DMS153 treated with DMSO at 0.1 percent for 48 hours (cell line): ENCODE measurements at regions not wholly inside any gene's neighbourhood (a gene's known extent, or its start where the extent isn't known, plus 50 kb on each side); places are given as distances from the start of the nearest gene placed in this dataset.
"Not testable (repeated sequence)": the region's sequence is repeated elsewhere in the genome, so short reads cannot be mapped to it uniquely, and the experiment has no call there.

ENCODE experiments used
- DNase-seq: peaks from one replicate; lab custom pipeline; 2025; ENCODE audit not compliant: unreplicated experiment; lab: John Stamatoyannopoulos, UW

DNA sequence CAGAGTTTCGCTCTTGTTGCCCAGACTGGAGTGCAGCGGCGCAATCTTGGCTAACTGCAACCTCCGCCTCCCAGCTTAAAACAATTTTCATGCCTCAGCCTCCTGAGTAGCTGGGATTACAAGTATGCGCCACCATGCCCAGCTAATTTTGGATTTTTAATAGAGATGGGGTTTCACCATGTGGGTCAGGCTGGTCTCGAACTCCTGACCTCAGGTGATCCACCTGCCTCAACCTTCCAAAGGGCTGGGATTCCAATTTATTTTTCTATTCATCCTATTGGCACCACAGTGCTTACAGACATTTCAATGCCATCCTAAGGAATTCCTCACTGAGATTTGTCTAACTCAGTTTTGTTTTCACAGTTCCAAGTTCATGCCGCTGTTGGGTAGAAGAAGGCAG, 98.3 kb upstream of the EGLN3 start:
- not testable (repeated sequence) for DNase-seq

DNA sequence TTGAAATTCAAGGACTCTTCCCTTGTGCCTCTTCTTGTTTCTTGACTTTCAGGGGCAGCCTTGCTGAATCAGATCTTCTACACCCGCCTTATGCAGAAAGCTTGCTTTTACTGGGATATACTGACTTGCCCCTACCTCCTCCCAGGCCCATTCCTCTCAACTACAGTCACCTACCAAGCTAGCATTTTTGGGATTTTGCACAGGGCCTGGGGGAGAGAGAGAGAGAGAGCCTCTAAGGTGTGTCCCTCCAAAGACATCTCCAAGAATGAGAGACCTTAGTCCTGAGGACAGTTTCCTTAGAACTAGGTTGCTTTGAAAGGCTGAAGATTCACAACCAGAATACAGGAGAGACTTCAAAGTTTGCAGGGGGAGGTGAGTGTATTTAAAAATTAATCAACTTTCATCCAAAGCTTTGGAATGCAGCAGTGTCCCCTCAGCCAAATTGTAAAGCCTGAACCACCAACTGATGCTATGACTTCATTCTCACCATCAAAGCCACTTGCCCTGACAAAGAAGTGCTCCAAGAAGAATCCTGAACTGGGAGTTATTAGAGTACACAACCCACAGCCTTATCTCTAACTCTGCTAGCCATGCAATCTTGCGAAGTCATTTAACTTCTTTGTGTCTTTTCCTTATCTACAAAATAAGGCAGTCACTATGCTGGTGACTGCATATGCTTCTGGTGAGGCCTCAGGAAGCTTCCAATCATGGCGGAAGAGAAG, 96.1 kb upstream of the EGLN3 start:
- DNase-seq = no peak

DNA sequence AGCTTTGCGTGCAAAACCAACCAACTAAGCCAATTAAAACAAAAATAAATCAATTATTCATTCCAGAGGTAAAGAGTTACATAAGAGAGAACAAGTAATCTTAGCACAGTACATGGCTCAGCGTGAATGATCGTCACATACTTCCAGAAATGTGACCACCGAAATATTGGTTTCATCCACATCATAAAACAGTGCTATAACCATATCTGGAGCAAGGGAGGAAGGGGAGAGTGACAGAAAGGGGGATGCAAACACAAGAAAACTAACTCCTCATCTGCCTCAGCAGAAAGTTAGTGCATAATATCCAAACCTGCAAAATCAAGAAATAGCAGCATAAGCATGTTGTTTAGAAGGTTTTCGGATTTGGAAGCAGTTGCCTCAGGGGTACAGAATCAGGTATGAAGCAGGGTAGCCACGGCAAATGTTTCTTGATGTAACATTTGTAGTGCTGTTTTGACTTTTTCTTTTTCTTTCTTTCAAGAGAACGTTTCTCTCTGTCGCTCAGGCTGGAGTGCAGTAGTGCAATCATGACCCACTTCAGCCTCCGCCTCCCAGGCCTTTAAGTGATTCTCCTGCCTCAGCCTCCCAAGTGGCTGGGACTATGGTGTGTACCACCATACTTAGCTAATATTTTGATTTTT, 93.9 kb upstream of the EGLN3 start:
- DNase-seq = no peak

DNA sequence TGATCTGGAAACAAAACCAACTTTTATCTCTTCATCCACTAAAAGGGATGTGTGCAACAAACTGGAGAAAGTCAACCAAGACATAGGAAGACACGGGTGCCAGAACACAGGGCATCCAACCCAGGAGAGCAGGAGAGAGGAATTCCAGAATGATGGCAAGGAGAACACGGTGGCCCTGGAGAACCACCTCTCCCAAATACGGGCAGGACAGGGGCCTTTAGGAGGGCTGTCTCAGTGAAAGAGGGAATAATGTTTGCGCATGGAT, 93.4 kb upstream of the EGLN3 start:
- no peak for DNase-seq

DNA sequence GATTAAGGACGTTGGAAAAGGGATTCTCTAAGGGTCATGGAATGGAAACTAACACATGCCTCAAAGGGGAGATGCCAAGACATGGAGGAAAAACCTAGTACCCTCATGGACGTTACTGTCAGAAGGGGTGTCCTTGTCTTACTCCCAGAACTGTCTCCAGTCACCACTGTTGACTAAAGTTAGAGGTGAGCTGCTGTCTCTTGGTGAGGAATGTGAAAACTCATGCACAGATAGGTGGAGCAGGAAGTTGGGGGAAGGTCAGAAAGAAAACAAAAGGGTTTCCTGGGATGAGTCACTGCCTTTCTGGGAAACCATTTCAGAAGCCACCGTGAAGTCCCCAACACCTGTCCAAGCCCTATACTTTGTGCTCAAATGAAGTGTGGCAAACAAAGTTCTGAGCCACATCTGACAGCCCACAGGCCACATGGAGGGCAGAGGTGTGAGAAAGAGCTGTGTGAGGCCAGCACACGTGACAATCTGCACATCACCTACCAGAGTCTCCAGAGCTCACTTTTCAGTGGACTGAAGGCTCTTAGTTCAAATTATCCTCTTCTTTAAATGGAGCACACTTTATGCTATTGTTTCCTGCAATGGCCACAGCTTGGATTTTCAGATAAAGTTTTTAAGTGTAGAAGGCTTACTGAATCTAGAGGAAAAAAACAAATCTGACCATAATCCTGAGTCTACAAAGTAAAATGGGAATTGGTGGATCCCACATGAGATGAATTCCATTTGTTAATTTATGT, 92.9 kb upstream of the EGLN3 start:
- no peak for DNase-seq

DNA sequence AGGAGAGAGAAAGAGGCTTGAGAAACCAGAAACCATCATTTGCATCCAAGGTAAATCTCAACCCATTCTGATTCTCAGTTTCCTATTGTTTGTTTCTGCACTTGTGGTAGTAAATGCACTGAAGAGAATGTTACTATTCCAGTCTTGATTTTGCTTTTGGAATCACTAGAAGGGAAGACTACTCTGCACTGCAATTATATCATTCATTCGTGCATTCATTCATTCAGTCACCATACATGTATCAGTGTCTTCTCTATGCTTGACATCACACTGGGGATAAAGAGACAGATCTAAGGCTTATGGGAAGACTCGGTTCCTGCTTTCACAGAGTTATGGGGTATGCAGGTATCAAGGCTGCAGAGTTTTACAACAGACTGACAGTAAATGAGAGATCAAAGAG, 90.3 kb upstream of the EGLN3 start:
- no peak for DNase-seq

DNA sequence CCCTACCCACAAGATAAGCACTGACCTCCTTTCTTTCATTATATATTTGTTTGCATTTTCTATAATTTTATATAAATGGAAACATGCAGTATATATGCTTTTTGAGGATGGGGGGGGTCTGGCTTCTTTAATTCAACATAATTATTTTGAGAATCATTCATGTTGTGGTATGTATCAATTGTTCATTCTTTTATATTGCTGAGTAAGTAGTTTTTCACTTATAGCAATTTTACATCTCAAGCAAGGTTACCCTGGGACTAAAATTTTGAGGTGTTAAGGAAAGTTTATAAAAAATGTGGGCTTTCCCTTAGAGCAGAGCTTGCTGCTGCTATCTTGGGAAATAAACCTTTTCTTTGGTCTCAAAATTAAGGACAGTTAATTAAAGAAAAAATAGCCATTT, 89.9 kb upstream of the EGLN3 start:
- no peak for DNase-seq

DNA sequence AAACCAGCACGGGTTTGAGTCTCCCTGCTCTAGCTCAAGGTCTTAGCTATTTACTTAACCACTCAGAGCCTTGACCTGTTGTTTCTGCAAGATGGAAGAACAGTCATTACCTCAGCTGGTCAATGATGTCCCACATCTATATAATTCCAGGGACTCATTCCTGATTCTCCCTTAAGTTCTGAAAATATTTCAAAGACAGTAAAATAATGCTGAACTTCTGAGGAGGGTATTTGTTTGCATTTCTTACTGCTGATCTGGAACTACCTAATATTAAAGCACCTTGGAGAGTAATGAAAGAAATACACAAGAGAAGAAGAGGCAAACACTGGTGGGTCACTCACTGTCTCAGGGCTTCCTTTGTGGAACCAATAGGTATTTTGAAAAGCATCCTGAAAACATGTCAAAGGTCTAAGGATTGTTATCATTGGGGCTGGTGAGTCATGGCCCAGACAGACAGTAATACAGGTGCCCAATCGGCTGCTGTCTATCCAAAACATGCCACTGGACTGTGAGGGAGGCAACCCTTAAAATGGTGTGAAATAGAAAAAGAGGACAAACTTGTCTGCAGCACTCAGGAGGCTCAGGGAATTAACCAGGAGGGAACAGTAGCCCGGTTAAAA, 88.7 kb upstream of the EGLN3 start:
- DNase-seq = no peak

DNA sequence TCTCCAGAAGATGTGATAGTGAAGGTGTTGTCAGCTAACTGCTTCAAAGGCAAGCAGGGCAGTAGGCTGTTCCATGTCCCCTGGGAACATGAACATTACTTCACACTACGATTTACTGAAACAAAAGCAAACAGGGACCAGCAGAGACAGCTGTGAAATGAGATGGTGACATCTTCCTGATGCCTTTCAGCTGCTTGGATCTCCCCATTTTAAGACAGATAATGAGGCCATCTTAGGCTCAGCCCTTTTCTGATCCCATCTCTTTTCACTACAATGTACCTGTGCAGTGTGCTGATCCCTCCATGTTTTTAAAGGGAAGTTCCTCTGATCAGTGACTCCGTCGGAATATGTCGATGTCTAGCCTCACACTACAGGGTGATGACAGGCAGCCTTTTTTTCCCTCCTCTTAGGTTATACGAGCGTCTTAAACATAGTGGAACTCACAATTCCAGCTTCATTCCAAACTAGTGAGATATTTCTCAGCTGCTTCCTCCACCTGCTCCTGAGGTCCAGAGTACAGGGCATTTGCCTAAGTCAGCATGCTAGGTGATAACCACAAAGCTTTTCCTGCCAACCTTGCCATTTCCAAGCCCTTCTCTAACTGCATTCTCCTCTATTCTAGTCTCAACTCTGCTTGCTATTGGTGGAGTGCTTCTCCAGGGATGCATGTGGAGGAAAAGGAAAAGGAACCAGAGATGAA, 87.6 kb upstream of the EGLN3 start:
- no peak for DNase-seq

DNA sequence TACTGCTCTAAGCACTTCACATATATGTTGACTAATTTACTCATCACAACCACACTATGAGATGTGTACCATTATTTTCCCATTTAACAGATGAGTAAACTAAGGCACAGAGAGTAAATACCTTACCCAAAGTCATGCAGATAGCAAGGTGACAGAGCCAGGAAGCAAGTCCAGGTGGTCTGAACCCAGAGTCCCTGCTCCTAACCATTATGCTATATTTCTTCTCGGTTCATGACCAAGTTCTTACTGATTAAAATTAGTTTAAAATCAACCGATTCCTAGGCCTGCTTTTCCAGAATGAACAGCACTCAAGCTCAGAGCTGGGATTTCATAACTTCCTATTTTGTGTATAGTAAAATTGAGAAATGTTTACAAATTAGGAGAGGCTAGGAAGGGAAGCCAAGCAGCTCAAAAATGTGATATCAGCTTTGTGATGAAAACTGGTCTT, 85.5 kb upstream of the EGLN3 start:
- no peak for DNase-seq

DNA sequence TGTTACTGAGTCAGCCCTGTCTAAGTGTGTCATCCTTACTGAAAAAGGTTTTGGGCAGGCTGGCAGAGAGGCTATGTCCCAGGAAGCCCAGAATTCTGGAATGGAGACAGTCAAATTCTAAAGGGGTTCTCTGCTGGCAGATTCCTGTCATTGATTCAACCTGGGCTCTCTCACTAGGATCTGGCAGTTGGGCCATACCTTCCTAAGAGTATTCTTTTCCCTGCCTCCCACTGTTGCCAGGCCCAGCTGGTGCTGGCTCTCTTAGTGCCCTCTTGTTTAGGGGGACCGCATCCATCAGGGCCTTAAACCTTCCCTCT, 85.0 kb upstream of the EGLN3 start:
- no peak for DNase-seq

DNA sequence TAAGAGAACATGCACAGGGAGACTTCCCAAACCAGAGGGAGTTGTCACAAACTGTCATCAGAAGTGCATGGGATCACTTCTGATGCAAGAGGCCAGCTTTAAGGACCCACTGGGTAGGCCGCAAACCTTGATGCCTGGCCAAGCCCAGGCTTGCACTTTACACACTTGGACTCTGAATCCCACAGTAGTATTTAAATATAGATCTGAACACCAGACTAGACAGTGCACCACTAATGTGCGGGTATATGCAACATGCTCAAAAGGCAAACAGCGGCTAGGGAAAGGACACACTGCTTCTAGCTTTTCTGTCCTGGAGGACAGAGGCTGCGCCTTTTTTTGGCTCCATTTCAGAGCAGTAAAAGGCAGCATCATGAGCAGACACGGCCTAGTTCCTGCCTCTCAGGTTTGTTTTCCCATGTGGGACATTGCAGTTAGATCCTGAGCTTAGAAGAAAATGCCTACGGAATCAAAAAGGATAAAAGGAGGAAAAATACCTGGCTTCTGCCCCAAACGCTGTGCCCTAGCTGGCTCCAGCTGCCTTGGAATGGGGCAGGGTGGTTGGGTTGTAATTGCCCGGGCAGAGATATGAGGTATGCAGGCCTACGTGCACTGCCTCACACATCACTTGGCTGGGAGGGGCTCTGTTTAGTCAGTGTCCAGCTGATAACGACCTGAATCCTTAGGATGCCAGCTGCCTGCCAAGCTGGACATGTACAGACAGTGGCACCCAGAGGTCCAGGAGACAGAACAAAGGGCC, 84.5 kb upstream of the EGLN3 start:
- DNase-seq = no peak

DNA sequence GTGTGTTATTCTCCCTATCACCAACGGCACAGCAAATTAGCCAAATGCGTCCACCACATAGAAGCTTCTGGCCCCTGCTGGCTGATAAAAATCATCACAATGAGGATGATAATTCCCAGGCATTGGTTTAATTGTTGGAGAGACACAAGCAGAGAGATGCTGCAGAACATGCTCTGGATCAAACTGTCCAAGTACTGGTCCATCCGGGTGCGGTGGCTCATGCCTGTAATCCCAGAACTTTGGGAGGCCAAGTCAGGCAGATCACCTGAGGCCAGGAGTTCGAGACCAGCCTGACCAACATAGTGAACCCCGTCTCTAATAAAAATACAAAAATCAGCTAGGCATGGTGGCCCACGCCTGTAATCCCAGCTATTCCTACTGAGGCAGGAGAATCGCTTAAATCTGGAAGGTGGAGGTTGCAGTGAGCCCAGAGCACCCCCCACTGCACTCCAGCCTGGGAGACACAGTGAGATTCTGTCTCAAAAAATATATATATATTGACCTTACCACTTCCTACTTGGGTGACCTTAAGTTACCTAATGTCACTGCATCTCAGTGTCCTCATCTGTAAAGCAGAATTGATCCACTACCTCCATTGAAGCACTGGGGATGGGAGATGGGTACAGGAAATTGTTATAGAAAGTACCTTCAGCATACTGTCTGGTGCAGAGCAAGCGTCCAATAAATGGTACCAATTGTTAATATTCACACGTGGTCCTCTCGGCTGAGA, 83.7 kb upstream of the EGLN3 start:
- DNase-seq = no peak

DNA sequence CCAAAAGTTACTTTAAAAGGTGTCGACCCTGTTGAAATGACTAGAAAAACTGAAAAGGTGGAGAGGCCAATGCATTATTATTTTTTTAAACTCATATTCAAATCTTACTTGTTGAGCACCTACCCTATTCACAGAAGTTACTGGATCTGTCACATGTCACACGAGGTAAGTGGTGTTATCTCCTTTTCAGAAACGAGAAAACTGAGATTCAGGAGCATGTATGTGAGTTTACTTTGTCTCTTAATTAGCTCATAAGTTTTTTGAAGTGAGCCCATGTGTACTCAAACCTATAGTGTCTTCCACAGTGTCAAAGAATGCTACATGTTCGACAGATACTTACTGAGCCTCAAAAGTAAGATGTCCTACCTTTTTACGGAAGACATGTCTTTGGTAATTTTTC, 81.8 kb upstream of the EGLN3 start:
- no peak for DNase-seq

DNA sequence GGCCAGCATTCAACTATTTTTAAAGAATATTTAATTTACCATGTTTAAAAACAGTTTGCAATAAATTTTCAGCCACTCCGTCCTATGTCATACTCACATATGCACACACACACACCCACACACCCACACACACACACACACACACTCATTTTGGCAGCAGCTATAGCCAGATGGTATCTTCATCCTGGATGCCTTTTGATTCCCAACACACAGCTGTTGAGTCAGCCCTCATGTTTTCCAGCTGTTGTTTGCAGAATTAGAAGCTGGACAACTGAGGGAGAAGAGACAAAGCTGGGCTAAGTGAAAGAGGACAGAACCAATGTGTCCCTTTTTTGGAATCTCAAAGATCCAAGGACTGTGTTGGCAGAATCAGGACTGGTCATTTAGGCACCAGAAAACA, 80.0 kb upstream of the EGLN3 start:
- no peak for DNase-seq

DNA sequence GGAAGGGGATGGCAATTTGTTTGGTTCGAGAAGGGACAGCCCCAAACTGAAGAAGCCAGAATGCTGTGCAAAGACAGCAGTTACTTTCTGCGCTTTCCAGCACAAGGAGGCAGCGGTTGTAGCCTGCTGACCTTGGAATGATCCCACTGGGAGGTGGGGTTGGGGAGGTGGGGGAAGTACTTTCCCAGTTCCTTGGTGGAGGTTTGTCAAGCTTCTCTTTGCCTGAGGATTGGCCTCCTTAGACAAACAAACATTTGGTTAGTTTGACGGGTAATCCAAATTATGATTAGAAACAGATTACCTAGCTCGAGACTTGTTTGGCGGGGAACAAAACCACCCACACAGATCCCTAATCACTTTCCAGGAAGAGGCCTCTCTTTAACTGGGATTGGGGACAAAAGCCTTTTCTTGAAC, 79.1 kb upstream of the EGLN3 start:
- no peak for DNase-seq

DNA sequence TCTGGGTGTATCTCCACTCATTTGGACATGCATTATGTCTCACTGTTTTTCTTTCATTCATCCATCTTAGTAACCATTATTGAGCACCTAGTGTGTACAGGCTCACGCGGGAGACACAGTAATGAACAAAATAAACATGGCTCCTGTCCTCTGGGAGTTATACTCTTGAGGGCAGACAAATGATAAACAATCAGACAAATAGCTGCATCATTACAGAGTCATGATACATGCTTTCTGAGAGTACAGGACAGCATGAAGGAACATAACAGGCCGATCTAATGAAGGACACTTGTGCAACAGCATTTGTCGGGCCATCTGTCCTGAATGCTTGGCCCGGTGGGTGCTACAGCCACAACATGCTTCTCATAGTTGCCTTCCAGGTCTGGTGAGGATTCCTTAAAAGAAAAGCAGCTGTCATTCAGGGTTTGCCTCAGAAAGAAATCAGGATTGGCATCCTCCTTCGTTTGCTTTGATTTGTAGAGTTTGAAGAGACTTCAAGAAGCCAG, 77.2 kb upstream of the EGLN3 start:
- DNase-seq = no peak

DNA sequence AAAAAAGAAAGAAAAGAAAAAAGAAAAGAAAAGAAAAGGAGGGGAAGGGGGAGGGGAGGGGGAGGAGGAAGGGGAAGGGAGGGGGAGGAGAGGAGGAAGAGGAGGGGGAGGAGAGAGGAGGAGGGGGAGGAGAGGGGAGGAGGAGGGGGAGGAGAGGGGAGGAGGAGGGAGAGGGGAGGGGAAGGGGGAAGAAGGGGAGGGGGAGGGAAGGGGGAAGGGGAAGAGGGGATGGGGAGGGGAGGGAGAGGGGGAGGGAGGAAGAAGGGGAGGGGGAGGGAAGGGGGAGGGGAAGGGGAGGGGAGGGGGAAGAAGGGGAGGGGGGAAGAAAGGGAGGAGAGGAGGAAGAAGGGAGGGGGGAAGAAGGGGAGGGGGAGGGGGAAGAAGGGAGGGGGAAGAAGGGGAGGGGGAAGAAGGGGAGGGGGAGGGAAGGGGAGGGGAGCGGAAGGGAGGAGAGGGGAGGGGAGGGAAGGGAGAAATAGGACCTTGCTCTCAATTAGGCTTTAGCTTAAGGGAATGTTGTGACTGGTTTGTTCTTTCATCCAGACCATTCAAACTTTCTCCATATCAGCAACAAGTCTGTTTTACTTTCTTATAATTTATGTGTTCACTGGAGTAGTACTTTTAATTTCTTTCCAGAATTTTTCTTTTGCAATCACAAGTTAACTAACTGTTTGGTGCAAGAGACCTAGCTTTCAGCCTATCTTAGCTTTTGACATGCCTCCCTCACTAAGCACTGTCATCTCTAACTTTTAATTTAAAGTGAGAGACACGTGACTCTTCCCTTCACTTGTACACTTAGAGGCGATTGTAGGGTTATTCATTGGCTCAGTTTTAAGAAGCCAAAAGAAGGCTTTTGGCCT, 76.5 kb upstream of the EGLN3 start:
- DNase-seq = no peak
